DOHH2 (cell line): ENCODE measurements at regions not wholly inside any gene's neighbourhood (a gene's known extent, or its start where the extent isn't known, plus 50 kb on each side); places are given as distances from the start of the nearest gene placed in this dataset.

Source experiments
- H3F3A ChIP-seq: fragments of 200-600 bp; sonication (generic), shearing (Covaris generic); 2 replicates; pipeline ENCODE4 v1.6.0; 2016; ENCODE audit warnings: antibody characterized with exemption, mild to moderate bottlenecking; ENCODE audit not compliant: control insufficient read depth, insufficient read depth
- H3K27ac ChIP-seq: fragments of 200-600 bp; sonication (generic); 2 replicates; pipeline ENCODE4 v1.5.1; 2014; ENCODE audit warnings: low read depth, mild to moderate bottlenecking, low read length, moderate library complexity
- H3K27me3 ChIP-seq: fragments of 200-600 bp; sonication (generic); 2 replicates; pipeline ENCODE4 v1.6.1; 2014; ENCODE audit warnings: mild to moderate bottlenecking, low read length, mixed read lengths; ENCODE audit not compliant: control insufficient read depth
- H3K36me3 ChIP-seq: fragments of 200-600 bp; sonication (generic); 2 replicates; pipeline ENCODE4 v1.6.1; 2014; ENCODE audit warnings: mild to moderate bottlenecking, low read length, moderate library complexity, mixed read lengths; ENCODE audit not compliant: control insufficient read depth
- H3K4me1 ChIP-seq: fragments of 200-600 bp; sonication (generic); 2 replicates; pipeline ENCODE4 v1.6.1; 2014; ENCODE audit warnings: mild to moderate bottlenecking, low read length, mixed read lengths; ENCODE audit not compliant: control insufficient read depth
- H3K4me2 ChIP-seq: fragments of 200-600 bp; sonication (generic); 2 replicates; pipeline ENCODE4 v1.6.0; 2014; ENCODE audit warnings: mild to moderate bottlenecking, low read length, moderate library complexity
- H3K4me3 ChIP-seq: fragments of 200-600 bp; sonication (generic); 2 replicates; pipeline ENCODE4 v1.5.1; 2014; ENCODE audit warnings: mild to moderate bottlenecking, low read length, mixed read lengths
- H3K79me2 ChIP-seq: fragments of 200-600 bp; sonication (generic); 2 replicates; pipeline ENCODE4 v1.6.1; 2014; ENCODE audit warnings: mild to moderate bottlenecking, low read length, mixed read lengths; ENCODE audit not compliant: control insufficient read depth
- H3K9me2 ChIP-seq: fragments of 200-600 bp; sonication (generic); replicated peaks from 2 replicates; pipeline ENCODE4 v1.6.1; 2014; ENCODE audit warnings: mild to moderate bottlenecking, low read length, mixed read lengths; ENCODE audit not compliant: control insufficient read depth
- H3K9me3 ChIP-seq: fragments of 200-600 bp; sonication (generic); 2 replicates; pipeline ENCODE4 v1.6.1; 2014; ENCODE audit warnings: antibody characterized with exemption, low read length, mixed read lengths; ENCODE audit not compliant: control insufficient read depth, insufficient read depth
- H4K20me1 ChIP-seq: fragments of 200-600 bp; sonication (generic); 2 replicates; pipeline ENCODE4 v1.6.0; 2014; ENCODE audit warnings: low read depth, mild to moderate bottlenecking, antibody characterized with exemption, low read length, moderate library complexity; ENCODE audit not compliant: control insufficient read depth, insufficient read depth
- CTCF ChIP-seq: fragments of 200-600 bp; sonication (generic); IDR thresholded peaks from one replicate; pipeline ENCODE4 v1.5.1; 2014; ENCODE audit warnings: antibody characterized with exemption, mild to moderate bottlenecking, low read depth, low read length; ENCODE audit not compliant: poor library complexity, severe bottlenecking
- EZH2phosphoT487 ChIP-seq: fragments of 200-600 bp; sonication (generic); IDR thresholded peaks from 2 replicates; pipeline ENCODE4 v1.6.1; 2017; ENCODE audit warnings: borderline replicate concordance, mild to moderate bottlenecking, antibody characterized with exemption, low read length, moderate library complexity, mixed read lengths

DNA sequence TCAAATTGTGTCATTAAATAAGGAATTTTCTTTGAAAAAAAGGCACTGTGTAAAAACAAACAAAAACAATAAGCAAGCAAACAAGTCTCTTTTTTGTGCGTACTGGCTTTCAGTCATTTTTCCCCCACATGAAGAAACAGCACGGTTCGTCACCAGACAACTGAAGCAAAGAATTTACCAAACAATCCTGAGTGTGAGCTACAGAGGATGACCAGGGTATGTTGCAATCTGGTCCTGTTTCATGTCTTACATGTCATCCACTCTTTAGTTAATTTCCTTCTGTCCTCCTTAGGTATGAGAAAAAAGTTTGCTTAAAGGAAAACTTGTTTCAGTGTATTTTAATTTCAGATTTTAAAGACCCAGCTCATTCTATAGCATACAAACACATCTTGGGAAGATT is 1080.7 kb upstream of the NUDT12 start:
- Histone ChIP-seq H3K27me3 (no peaks in the 10 kb centered on the region), H4K20me1 (no peaks in the 10 kb centered on the region), H3K9me2 (no peaks in the 10 kb centered on the region), H3K4me1 (no peaks in the 10 kb centered on the region), H3K4me3 (no peak overlapping the region), H3K4me2 (no peak overlapping the region), H3K79me2 (no peaks in the 10 kb centered on the region), H3K27ac (no peak overlapping the region), H3K9me3 (no peaks in the 10 kb centered on the region), H3F3A (no peaks in the 10 kb centered on the region), H3K36me3 (no peaks in the 10 kb centered on the region)
- TF ChIP-seq CTCF (no peak), EZH2phosphoT487 (no peak)

DNA sequence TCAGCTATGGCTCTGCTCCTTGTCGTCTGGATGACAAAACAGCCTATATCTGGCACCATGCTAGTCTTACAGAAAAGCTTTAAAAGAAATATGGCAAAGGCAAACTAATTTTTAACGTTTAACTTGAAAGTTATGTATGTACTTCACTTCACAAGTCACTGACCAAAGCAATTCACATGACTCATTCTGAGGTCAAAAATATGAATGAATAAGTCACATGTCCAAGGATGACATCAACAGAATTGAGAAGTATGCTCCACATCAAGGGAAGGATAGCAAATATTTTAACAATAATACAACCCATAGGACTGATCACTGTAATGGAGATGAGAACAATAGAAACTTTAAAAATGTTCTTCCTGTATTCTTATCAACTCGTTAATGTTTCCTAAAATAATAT is 1072.6 kb upstream of the NUDT12 start:
- H3K79me2 ChIP-seq, result no peaks in the 10 kb centered on the region
- no peaks in the 10 kb centered on the region for H3F3A ChIP-seq
- H3K27me3 ChIP-seq, result no peaks in the 10 kb centered on the region
- no peaks in the 10 kb centered on the region for H4K20me1 ChIP-seq
- no peaks in the 10 kb centered on the region for H3K9me2 ChIP-seq
- H3K9me3 ChIP-seq, result no peaks in the 10 kb centered on the region
- H3K36me3 ChIP-seq, result no peaks in the 10 kb centered on the region
- H3K4me2 ChIP-seq, result no peak overlapping the region
- H3K4me3 ChIP-seq, result no peak overlapping the region
- TF ChIP-seq CTCF (no peak), EZH2phosphoT487 (no peak)
- H3K27ac ChIP-seq, result no peak overlapping the region
- H3K4me1 ChIP-seq, result no peaks in the 10 kb centered on the region

GRCh38 chr5:104628911-104629310 is 1066.3 kb upstream of the NUDT12 start:
- Histone ChIP-seq H3K27ac (no peak overlapping the region), H3F3A (no peaks in the 10 kb centered on the region), H3K9me3 (no peaks in the 10 kb centered on the region), H4K20me1 (no peaks in the 10 kb centered on the region), H3K79me2 (no peaks in the 10 kb centered on the region), H3K4me2 (no peak overlapping the region), H3K4me1 (no peaks in the 10 kb centered on the region), H3K4me3 (no peak overlapping the region), H3K36me3 (no peaks in the 10 kb centered on the region), H3K9me2 (no peaks in the 10 kb centered on the region), H3K27me3 (no peaks in the 10 kb centered on the region)
- TF ChIP-seq EZH2phosphoT487, result no peak
- TF ChIP-seq CTCF, result no peak

DNA sequence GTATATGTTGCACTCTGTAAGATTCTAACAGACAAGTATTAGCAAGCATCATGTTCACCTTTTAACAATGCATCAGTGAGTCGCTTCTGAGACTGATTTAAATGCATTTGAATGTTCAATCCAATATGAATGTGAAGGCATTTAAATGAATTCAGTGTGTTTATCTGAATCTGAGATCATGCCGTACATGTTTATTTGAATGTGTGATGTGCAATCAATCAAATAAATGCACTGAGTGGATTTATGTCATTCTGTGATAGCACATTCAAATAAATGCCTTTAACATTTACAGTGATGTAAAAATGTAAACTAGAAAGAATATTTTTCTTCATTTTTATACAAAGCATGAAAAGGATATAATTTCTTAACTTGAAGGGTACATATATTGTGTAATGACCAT is 1063.5 kb upstream of the NUDT12 start:
- Histone ChIP-seq H3K4me2 (no peak overlapping the region), H3K27ac (no peak overlapping the region), H3K9me3 (no peaks in the 10 kb centered on the region), H3K4me3 (no peak overlapping the region), H3K27me3 (no peaks in the 10 kb centered on the region), H3K36me3 (no peaks in the 10 kb centered on the region), H4K20me1 (no peaks in the 10 kb centered on the region), H3K9me2 (no peaks in the 10 kb centered on the region), H3F3A (no peaks in the 10 kb centered on the region), H3K79me2 (no peaks in the 10 kb centered on the region), H3K4me1 (no peaks in the 10 kb centered on the region)
- TF ChIP-seq EZH2phosphoT487 (no peak), CTCF (no peak)
